GM12873 (cell line): ENCODE measurements at regions not wholly inside any gene's neighbourhood (a gene's known extent, or its start where the extent isn't known, plus 50 kb on each side); places are given as distances from the start of the nearest gene placed in this dataset.

Experiments
- CTCF ChIP-seq: IDR thresholded peaks from 2 replicates; pipeline ENCODE4 v1.5.1; 2012; ENCODE audit warnings: low read depth, mild to moderate bottlenecking, moderate library complexity, low read length, control low read depth; ENCODE audit not compliant: insufficient read depth; ENCODE audit errors: missing control alignments

DNA sequence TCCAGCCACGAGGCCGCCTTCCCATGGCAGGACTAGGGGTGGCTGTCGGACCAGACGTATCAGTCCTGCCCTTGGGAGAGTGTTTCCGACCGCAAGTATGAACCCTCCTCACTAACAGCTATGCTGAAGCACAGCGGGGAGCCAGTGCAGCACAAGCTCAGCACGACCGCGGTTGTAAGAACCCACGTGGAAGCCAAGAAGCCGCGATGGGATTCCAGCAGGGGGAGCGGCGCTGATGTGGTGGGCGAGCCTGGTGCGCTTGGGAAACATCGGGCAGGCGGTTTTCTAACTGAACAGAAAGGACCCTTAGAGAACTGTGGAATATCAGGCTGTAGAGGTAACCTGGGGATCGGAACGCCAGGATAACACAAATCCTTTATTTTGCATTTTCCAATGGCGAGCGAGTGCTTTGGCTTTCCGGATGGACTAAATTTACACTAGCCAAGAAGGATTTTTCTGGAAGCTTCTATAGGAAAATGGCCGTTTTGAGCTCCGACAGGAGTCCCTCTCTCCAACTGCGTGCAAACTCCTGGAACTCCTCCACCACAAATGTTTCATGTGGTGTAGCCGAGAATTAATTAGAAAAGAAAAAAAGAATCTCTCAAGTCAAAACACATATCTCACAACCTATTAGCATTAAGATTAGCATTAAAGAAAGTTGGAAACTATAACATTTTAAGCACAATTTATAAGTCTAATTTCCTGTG, 132.0 kb upstream of the MYCN start:
- TF ChIP-seq CTCF = no peak

- TF ChIP-seq CTCF = no peak
These were observed 131.4 kb upstream of the MYCN start for GRCh38 chr2:15808944-15809343.

GRCh38 chr2:15809404-15809803, 130.9 kb upstream of the MYCN start:
- no peak for TF ChIP-seq CTCF

DNA sequence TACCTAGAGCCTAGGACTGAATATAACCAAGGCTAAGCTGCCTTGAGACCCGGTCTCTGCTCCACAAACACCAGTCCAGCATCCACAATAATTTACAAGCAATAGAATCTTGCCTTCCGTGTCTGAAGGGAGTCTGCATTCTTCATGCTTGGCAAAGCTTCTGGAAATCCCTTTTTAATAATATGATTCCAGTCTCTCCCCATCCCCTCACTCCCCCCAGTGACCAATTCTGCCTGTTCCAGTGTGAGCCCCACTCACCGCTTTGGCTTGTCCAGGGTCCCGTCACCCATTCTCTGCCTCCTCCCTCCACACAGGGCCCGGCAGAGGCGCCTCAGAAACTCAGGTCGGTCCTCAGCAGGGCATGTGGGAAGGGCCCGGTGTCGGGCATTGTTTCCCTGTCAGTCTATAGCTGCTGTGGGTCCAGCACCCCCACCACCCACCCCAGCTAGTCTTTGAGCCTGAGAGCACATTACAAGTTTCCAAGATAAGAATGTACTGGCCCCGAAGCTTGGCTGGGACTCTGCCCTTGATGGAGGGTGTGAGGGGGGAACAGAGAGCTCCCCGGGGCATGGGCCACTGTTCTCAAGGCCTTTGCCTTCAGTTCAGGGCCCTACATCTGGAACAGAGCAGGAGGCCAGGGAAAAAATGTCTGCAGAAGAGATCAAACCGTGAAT, 129.7 kb upstream of the MYCN start:
- no peak for TF ChIP-seq CTCF

- no peak for TF ChIP-seq CTCF
These were observed 129.0 kb upstream of the MYCN start for GRCh38 chr2:15811367-15811766.

DNA sequence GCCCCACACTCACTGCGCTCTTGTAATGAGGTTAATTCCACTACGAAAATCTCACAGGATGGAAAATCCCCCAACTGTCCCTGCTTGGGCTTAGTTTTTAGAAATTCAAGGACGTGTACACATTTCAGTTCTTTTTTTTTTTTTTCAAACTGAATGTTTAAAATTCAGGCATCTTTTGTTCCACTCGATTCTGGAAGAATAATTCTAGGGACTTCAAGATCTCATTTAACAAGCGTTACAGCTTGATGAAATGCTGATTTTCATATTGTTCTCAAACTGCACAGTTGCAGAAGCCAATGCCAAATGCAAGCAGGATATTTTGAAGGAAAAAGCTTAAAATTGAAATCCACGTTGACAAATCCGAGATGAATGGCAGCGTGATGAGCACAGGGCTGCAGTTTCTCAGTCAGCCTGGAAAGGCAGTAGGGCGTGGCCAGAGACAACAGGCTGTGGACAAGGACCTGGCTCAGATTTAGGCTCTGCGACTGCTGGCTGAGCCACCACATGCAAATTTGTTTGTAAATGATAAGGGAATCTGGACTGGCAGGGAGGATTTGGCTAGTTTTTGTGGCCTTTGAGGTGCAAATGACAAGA, 128.1 kb upstream of the MYCN start:
- TF ChIP-seq CTCF = no peak

DNA sequence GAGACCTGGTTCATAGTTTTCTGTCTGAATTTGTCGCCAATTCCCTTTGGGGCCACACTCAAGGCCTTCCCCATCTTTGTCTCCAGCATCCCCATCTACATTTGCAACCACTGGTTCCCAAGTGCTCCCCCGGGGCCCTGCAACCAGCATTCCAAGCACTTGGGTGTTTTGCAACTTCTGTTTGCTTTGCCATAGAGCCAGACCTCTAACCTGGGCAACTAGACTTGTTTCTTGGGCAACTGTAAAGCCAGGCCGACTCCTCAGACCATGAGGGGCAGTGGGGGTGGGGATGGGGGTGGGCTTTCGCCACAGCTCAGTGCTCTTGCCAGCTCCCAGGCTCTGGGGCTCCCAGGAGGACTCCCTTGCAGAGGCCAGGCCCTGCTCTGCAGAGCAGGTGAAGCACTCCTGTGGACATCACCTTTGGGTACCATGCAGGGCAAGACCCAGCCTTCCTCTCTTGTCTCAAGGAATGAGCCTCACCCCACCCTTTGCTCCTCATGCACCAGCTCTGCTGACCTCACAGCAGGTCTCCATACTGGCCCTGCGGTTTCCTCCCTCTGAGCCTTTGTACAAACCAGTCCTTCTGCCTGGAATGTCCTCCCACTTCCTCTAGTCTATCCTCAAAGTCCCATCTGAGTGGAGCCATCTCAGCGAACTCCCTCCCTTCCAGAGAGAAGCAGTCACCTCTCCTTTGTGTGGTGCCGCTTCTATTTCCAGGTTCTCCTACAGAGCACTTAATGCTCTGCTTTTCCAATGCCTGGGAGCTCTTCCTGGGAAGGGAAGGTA, 126.7 kb upstream of the MYCN start:
- no peak for TF ChIP-seq CTCF
